HEK293 (cell line): ENCODE measurements at regions not wholly inside any gene's neighbourhood (a gene's known extent, or its start where the extent isn't known, plus 50 kb on each side); places are given as distances from the start of the nearest gene placed in this dataset.

Experiments
- CTCF ChIA-PET: fragments of 350-600 bp; formaldehyde crosslinking; extraction: SDS; loops from one replicate; lab custom pipeline; 2021; ENCODE audit warnings: antibody characterized with exemption; lab: Yijun Ruan, JAX
- POLR2A ChIA-PET: fragments of 300-600 bp; formaldehyde crosslinking; extraction: SDS; loops from one replicate; lab custom pipeline; 2020; ENCODE audit warnings: antibody characterized with exemption, inconsistent platforms; lab: Yijun Ruan, JAX
- H3K27ac ChIP-seq: fragments of 200-500 bp; sonication (Bioruptor generic); 2 replicates; pipeline ENCODE4 v1.5.1; 2014; ENCODE audit warnings: low read depth, low read length, control low read depth, inconsistent platforms; ENCODE audit errors: extremely low read depth
- H3K36me3 ChIP-seq, 2 experiments: fragments of 200-500 bp in 1 of 2; sonication (Bioruptor generic) in 1 of 2; 1 replicate in 1 of 2; 2 replicates in 1 of 2; pipeline ENCODE4 v1.5.1; 2014 to 2017; ENCODE audit warnings: inconsistent platforms in 2 of 2, low read length in 2 of 2; ENCODE audit not compliant: control insufficient read depth in 2 of 2, insufficient read depth in 1 of 2
- H3K4me1 ChIP-seq: fragments of 200-500 bp; sonication (Bioruptor generic); 2 replicates; pipeline ENCODE4 v1.5.1; 2014; ENCODE audit warnings: mild to moderate bottlenecking, low read length, inconsistent platforms; ENCODE audit not compliant: control insufficient read depth, insufficient read depth
- H3K4me3 ChIP-seq: 2 replicates; pipeline ENCODE4 v1.5.1; 2011; ENCODE audit warnings: low read depth, mild to moderate bottlenecking, control low read depth, low read length, moderate library complexity
- H3K9me3 ChIP-seq: fragments of 200-500 bp; sonication (Bioruptor generic); 2 replicates; pipeline ENCODE4 v1.5.1; 2014; ENCODE audit warnings: low read depth, low read length, inconsistent platforms; ENCODE audit not compliant: control insufficient read depth, insufficient read depth
- EGR2 ChIP-seq: fragments of 450-650 bp; formaldehyde crosslinking; IDR thresholded peaks from 2 replicates; pipeline ENCODE4 v1.5.1; 2016; ENCODE audit warnings: low read depth, missing biosample characterization, missing genetic modification characterization
- HOXA7 ChIP-seq: sonication (generic); formaldehyde crosslinking; IDR thresholded peaks from 2 replicates; pipeline ENCODE4 v1.8.1; 2022; ENCODE audit warnings: missing genetic modification reagents, borderline replicate concordance
- KLF10 ChIP-seq: fragments of 450-650 bp; IDR thresholded peaks from 2 replicates; pipeline ENCODE4 v1.5.1; 2018; ENCODE audit warnings: missing biosample characterization, mild to moderate bottlenecking, missing genetic modification characterization
- KLF8 ChIP-seq: fragments of 450-650 bp; formaldehyde crosslinking; IDR thresholded peaks from 2 replicates; pipeline ENCODE4 v1.5.1; 2016; ENCODE audit warnings: missing biosample characterization, missing genetic modification characterization
- PRDM10 ChIP-seq: fragments of 450-650 bp; formaldehyde crosslinking; IDR thresholded peaks from 2 replicates; pipeline ENCODE4 v1.5.1; 2016; ENCODE audit warnings: missing biosample characterization, missing genetic modification characterization
- PRDM6 ChIP-seq: fragments of 450-650 bp; formaldehyde crosslinking; IDR thresholded peaks from 2 replicates; pipeline ENCODE4 v1.5.1; 2017; ENCODE audit warnings: missing biosample characterization, missing genetic modification characterization
- REPIN1 ChIP-seq: fragments of 450-650 bp; formaldehyde crosslinking; IDR thresholded peaks from 2 replicates; pipeline ENCODE4 v1.5.1; 2017; ENCODE audit warnings: missing biosample characterization, missing genetic modification characterization, low read depth
- REST ChIP-seq: fragments of 450-650 bp; formaldehyde crosslinking; IDR thresholded peaks from 2 replicates; pipeline ENCODE4 v1.5.1; 2016; ENCODE audit warnings: missing biosample characterization, missing genetic modification characterization
- SP3 ChIP-seq: fragments of 450-650 bp; formaldehyde crosslinking; IDR thresholded peaks from 2 replicates; pipeline ENCODE4 v1.5.1; 2016; ENCODE audit warnings: missing biosample characterization, missing genetic modification characterization
- ZBTB17 ChIP-seq: fragments of 450-650 bp; formaldehyde crosslinking; IDR thresholded peaks from 2 replicates; pipeline ENCODE4 v1.5.1; 2016; ENCODE audit warnings: missing biosample characterization, missing genetic modification characterization
- ZNF10 ChIP-seq: fragments of 450-650 bp; formaldehyde crosslinking; IDR thresholded peaks from 2 replicates; pipeline ENCODE4 v1.5.1; 2017; ENCODE audit warnings: missing biosample characterization, missing genetic modification characterization
- ZNF174 ChIP-seq: fragments of 450-650 bp; formaldehyde crosslinking; IDR thresholded peaks from 2 replicates; pipeline ENCODE4 v1.5.0; 2017; ENCODE audit warnings: missing biosample characterization, mild to moderate bottlenecking, missing genetic modification characterization
- ZNF202 ChIP-seq: fragments of 450-650 bp; formaldehyde crosslinking; IDR thresholded peaks from 2 replicates; pipeline ENCODE4 v1.5.1; 2016; ENCODE audit warnings: missing biosample characterization, missing genetic modification characterization, borderline replicate concordance
- ZNF248 ChIP-seq: fragments of 450-650 bp; formaldehyde crosslinking; IDR thresholded peaks from 2 replicates; pipeline ENCODE4 v1.5.1; 2017; ENCODE audit warnings: missing biosample characterization, missing genetic modification characterization
- ZNF544 ChIP-seq: fragments of 450-650 bp; formaldehyde crosslinking; IDR thresholded peaks from 2 replicates; pipeline ENCODE4 v1.5.0; 2017; ENCODE audit warnings: missing biosample characterization, missing genetic modification characterization
- ZNF645 ChIP-seq: fragments of 450-650 bp; formaldehyde crosslinking; IDR thresholded peaks from 2 replicates; pipeline ENCODE4; 2016; ENCODE audit warnings: missing biosample characterization, missing genetic modification characterization
- ZNF660 ChIP-seq: fragments of 450-650 bp; IDR thresholded peaks from 2 replicates; pipeline ENCODE4 v1.5.1; 2018; ENCODE audit warnings: missing biosample characterization, mild to moderate bottlenecking, missing genetic modification characterization
- ZNF776 ChIP-seq: fragments of 450-650 bp; formaldehyde crosslinking; IDR thresholded peaks from 2 replicates; pipeline ENCODE4 v1.5.0; 2017; ENCODE audit warnings: missing biosample characterization, missing genetic modification characterization, borderline replicate concordance
- TF ChIP-seq, protein P1 (sequence below): fragments of 450-650 bp; formaldehyde crosslinking; conservative IDR thresholded peaks from 2 replicates; pipeline ENCODE4 v1.5.1; 2016; ENCODE audit warnings: low read depth, missing biosample characterization, missing genetic modification characterization
- TF ChIP-seq, protein P2 (sequence below): sonication (generic); formaldehyde crosslinking; IDR thresholded peaks from 2 replicates; pipeline ENCODE4 v1.8.1; 2022; ENCODE audit warnings: mild to moderate bottlenecking, moderate library complexity, missing genetic modification reagents

DNA sequence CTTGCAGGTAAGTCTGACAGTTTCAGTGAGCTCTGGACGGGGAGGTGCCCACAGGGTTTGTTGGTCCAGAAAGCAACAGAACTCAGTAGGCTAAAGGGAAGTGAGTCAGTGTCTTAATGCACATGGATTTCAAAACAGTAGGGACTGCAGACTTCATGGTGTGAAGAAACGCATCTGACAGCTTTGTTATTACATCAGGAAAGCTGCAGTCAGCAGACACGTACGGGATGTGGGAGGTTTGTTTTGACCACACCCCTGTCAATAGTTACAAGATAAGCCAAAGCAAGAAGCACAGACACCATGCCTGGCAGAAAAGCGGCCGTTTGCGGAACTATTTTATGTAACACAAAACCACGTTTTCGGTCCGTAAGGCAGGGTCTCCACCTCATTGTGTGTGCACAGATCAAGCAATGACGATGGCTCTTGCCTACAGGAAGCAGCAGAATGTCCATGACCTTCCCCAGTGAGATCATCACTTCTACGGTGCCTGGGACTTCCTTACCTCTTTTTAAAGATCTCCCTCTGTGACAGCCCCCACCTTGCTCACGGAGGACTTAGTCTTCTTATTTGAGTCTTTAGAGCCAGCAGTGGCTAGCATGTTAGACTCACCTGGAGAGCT, 58.2 kb upstream of the FTH1 start (continued):
- TF ChIP-seq PRDM10 (tag by site-specific recombination) (peak; percentile 49), ZNF202 (tag by site-specific recombination) (no peak), ZBTB17 (tag by site-specific recombination) (peak; percentile 68), ZNF645 (tag by site-specific recombination) (no peak), ZNF776 (tag by site-specific recombination) (no peak), ZNF660 (peak; percentile 66; the same call in 1 of the 2 replicates), KLF10 (tag by site-specific recombination) (no peak), PRDM6 (no peak), KLF8 (peak; percentile 25; the same call in 1 of the 2 replicates), EGR2 (tag by site-specific recombination) (no peak), ZNF10 (tag by site-specific recombination) (no peak), ZNF248 (tag by site-specific recombination) (no peak), SP3 (tag by site-specific recombination) (peak; percentile 46)
- TF ChIP-seq, protein P1, sequence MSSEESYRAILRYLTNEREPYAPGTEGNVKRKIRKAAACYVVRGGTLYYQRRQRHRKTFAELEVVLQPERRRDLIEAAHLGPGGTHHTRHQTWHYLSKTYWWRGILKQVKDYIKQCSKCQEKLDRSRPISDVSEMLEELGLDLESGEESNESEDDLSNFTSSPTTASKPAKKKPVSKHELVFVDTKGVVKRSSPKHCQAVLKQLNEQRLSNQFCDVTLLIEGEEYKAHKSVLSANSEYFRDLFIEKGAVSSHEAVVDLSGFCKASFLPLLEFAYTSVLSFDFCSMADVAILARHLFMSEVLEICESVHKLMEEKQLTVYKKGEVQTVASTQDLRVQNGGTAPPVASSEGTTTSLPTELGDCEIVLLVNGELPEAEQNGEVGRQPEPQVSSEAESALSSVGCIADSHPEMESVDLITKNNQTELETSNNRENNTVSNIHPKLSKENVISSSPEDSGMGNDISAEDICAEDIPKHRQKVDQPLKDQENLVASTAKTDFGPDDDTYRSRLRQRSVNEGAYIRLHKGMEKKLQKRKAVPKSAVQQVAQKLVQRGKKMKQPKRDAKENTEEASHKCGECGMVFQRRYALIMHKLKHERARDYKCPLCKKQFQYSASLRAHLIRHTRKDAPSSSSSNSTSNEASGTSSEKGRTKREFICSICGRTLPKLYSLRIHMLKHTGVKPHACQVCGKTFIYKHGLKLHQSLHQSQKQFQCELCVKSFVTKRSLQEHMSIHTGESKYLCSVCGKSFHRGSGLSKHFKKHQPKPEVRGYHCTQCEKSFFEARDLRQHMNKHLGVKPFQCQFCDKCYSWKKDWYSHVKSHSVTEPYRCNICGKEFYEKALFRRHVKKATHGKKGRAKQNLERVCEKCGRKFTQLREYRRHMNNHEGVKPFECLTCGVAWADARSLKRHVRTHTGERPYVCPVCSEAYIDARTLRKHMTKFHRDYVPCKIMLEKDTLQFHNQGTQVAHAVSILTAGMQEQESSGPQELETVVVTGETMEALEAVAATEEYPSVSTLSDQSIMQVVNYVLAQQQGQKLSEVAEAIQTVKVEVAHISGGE (tag by site-specific recombination): peak; percentile 91

- no peaks in the 10 kb centered on the region for H3K9me3 ChIP-seq
- H3K4me1 ChIP-seq: no peaks in the 10 kb centered on the region
- H3K36me3 ChIP-seq: no peaks in the 10 kb centered on the region
- POLR2A ChIA-PET: interaction anchor here (1.4 to 1.5 kb wide), 2 partner anchors 54 to 57 kb away, joined by 3 to 8 read pairs; partner anchors contain the start of gene FTH1
- no peak overlapping the region for H3K4me3 ChIP-seq
- H3K27ac ChIP-seq: no peak overlapping the region
- CTCF ChIA-PET: interaction anchor here (1.0 to 3.4 kb wide), 5 partner anchors 13 to 126 kb away, joined by 3 to 12 read pairs (median 5); no protein-coding TSS in a partner anchor
- TF ChIP-seq, protein P2, sequence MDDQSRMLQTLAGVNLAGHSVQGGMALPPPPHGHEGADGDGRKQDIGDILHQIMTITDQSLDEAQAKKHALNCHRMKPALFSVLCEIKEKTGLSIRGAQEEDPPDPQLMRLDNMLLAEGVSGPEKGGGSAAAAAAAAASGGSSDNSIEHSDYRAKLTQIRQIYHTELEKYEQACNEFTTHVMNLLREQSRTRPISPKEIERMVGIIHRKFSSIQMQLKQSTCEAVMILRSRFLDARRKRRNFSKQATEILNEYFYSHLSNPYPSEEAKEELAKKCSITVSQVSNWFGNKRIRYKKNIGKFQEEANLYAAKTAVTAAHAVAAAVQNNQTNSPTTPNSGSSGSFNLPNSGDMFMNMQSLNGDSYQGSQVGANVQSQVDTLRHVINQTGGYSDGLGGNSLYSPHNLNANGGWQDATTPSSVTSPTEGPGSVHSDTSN: no peak
- TF ChIP-seq REST (no peak), HOXA7 (no peak), ZNF174 (tag by site-specific recombination) (no peak), ZNF544 (tag by site-specific recombination) (no peak), REPIN1 (tag by site-specific recombination) (no peak)
Measured at GRCh38 chr11:62024936-62025486, 57.6 kb upstream of the FTH1 start.
